HEK293 (cell line): ENCODE measurements at regions not wholly inside any gene's neighbourhood (a gene's known extent, or its start where the extent isn't known, plus 50 kb on each side); places are given as distances from the start of the nearest gene placed in this dataset.
A peak's percentile ranks its signal among the peaks of the same experiment; 100 is the strongest.

ENCODE experiments used
- CTCF ChIA-PET: fragments of 350-600 bp; formaldehyde crosslinking; extraction: SDS; loops from one replicate; lab custom pipeline; 2021; ENCODE audit warnings: antibody characterized with exemption; lab: Yijun Ruan, JAX
- POLR2A ChIA-PET: fragments of 300-600 bp; formaldehyde crosslinking; extraction: SDS; loops from one replicate; lab custom pipeline; 2020; ENCODE audit warnings: antibody characterized with exemption, inconsistent platforms; lab: Yijun Ruan, JAX
- H3K27ac ChIP-seq: fragments of 200-500 bp; sonication (Bioruptor generic); 2 replicates; pipeline ENCODE4 v1.5.1; 2014; ENCODE audit warnings: low read depth, low read length, control low read depth, inconsistent platforms; ENCODE audit errors: extremely low read depth
- H3K36me3 ChIP-seq, 2 experiments: fragments of 200-500 bp in 1 of 2; sonication (Bioruptor generic) in 1 of 2; 1 replicate in 1 of 2; 2 replicates in 1 of 2; pipeline ENCODE4 v1.5.1; 2014 to 2017; ENCODE audit warnings: inconsistent platforms in 2 of 2, low read length in 2 of 2; ENCODE audit not compliant: control insufficient read depth in 2 of 2, insufficient read depth in 1 of 2
- H3K4me1 ChIP-seq: fragments of 200-500 bp; sonication (Bioruptor generic); 2 replicates; pipeline ENCODE4 v1.5.1; 2014; ENCODE audit warnings: mild to moderate bottlenecking, low read length, inconsistent platforms; ENCODE audit not compliant: control insufficient read depth, insufficient read depth
- H3K4me3 ChIP-seq: 2 replicates; pipeline ENCODE4 v1.5.1; 2011; ENCODE audit warnings: low read depth, mild to moderate bottlenecking, control low read depth, low read length, moderate library complexity
- H3K9me3 ChIP-seq: fragments of 200-500 bp; sonication (Bioruptor generic); 2 replicates; pipeline ENCODE4 v1.5.1; 2014; ENCODE audit warnings: low read depth, low read length, inconsistent platforms; ENCODE audit not compliant: control insufficient read depth, insufficient read depth
- BCL11B ChIP-seq: fragments of 450-650 bp; formaldehyde crosslinking; IDR thresholded peaks from 2 replicates; pipeline ENCODE4 v1.5.1; 2016; ENCODE audit warnings: low read depth, missing biosample characterization, missing genetic modification characterization
- GLI2 ChIP-seq: fragments of 450-650 bp; formaldehyde crosslinking; IDR thresholded peaks from 2 replicates; pipeline ENCODE4; 2017; ENCODE audit warnings: missing biosample characterization, missing genetic modification characterization, low read depth, borderline replicate concordance
- HOXC10 ChIP-seq: sonication (generic); formaldehyde crosslinking; IDR thresholded peaks from 2 replicates; pipeline ENCODE4 v1.8.1; 2023; ENCODE audit warnings: mild to moderate bottlenecking, missing genetic modification reagents
- IKZF3 ChIP-seq: fragments of 450-650 bp; IDR thresholded peaks from 2 replicates; pipeline ENCODE4 v1.5.0; 2018; ENCODE audit warnings: missing biosample characterization, mild to moderate bottlenecking, missing genetic modification characterization, moderate library complexity
- KLF10 ChIP-seq: fragments of 450-650 bp; IDR thresholded peaks from 2 replicates; pipeline ENCODE4 v1.5.1; 2018; ENCODE audit warnings: missing biosample characterization, mild to moderate bottlenecking, missing genetic modification characterization
- KLF9 ChIP-seq: fragments of 450-650 bp; formaldehyde crosslinking; IDR thresholded peaks from 2 replicates; pipeline ENCODE4 v1.5.1; 2016; ENCODE audit warnings: missing biosample characterization, missing genetic modification characterization, low read depth
- PRDM1 ChIP-seq: fragments of 450-650 bp; formaldehyde crosslinking; IDR thresholded peaks from 2 replicates; pipeline ENCODE4; 2016; ENCODE audit warnings: missing biosample characterization, missing genetic modification characterization
- SCRT2 ChIP-seq: fragments of 450-650 bp; formaldehyde crosslinking; IDR thresholded peaks from 2 replicates; pipeline ENCODE4 v1.5.1; 2016; ENCODE audit warnings: missing biosample characterization, missing genetic modification characterization
- ZFHX2 ChIP-seq: fragments of 450-650 bp; formaldehyde crosslinking; conservative IDR thresholded peaks from 2 replicates; pipeline ENCODE4 v1.5.1; 2016; ENCODE audit warnings: missing biosample characterization, missing genetic modification characterization
- ZIC2 ChIP-seq: fragments of 450-650 bp; formaldehyde crosslinking; IDR thresholded peaks from 2 replicates; pipeline ENCODE4 v1.5.1; 2016; ENCODE audit warnings: missing biosample characterization, missing genetic modification characterization
- ZNF114 ChIP-seq: fragments of 450-650 bp; formaldehyde crosslinking; IDR thresholded peaks from 2 replicates; pipeline ENCODE4 v1.5.0; 2017; ENCODE audit warnings: missing biosample characterization, missing genetic modification characterization
- ZNF121 ChIP-seq: fragments of 450-650 bp; formaldehyde crosslinking; IDR thresholded peaks from 2 replicates; pipeline ENCODE4 v1.5.1; 2016; ENCODE audit warnings: missing biosample characterization, missing genetic modification characterization
- ZNF146 ChIP-seq: fragments of 450-650 bp; formaldehyde crosslinking; IDR thresholded peaks from 2 replicates; pipeline ENCODE4 v1.5.1; 2016; ENCODE audit warnings: missing biosample characterization, missing genetic modification characterization
- ZNF169 ChIP-seq: fragments of 450-650 bp; formaldehyde crosslinking; IDR thresholded peaks from 2 replicates; pipeline ENCODE4 v1.5.1; 2016; ENCODE audit warnings: missing biosample characterization, missing genetic modification characterization
- ZNF449 ChIP-seq: fragments of 450-650 bp; formaldehyde crosslinking; IDR thresholded peaks from 2 replicates; pipeline ENCODE4 v1.5.1; 2017; ENCODE audit warnings: missing biosample characterization, mild to moderate bottlenecking, missing genetic modification characterization, moderate library complexity
- ZNF48 ChIP-seq: fragments of 450-650 bp; formaldehyde crosslinking; IDR thresholded peaks from 2 replicates; pipeline ENCODE4 v1.5.1; 2016; ENCODE audit warnings: missing biosample characterization, missing genetic modification characterization
- ZNF596 ChIP-seq: fragments of 450-650 bp; IDR thresholded peaks from 2 replicates; pipeline ENCODE4 v1.5.0; 2018; ENCODE audit warnings: missing biosample characterization, mild to moderate bottlenecking, missing genetic modification characterization, moderate library complexity
- ZNF747 ChIP-seq: fragments of 450-650 bp; formaldehyde crosslinking; IDR thresholded peaks from 2 replicates; pipeline ENCODE4 v1.5.1; 2016; ENCODE audit warnings: missing biosample characterization, missing genetic modification characterization
- TF ChIP-seq, protein P1 (sequence below): sonication (generic); formaldehyde crosslinking; IDR thresholded peaks from 2 replicates; pipeline ENCODE4 v1.8.1; 2022; ENCODE audit warnings: mild to moderate bottlenecking, moderate library complexity, missing genetic modification reagents
- TF ChIP-seq, protein P2 (sequence below): fragments of 450-650 bp; formaldehyde crosslinking; conservative IDR thresholded peaks from 2 replicates; pipeline ENCODE4 v1.5.1; 2016; ENCODE audit warnings: low read depth, missing biosample characterization, missing genetic modification characterization
- TF ChIP-seq, protein P3 (sequence below): fragments of 450-650 bp; formaldehyde crosslinking; IDR thresholded peaks from 2 replicates; pipeline ENCODE4 v1.5.1; 2016; ENCODE audit warnings: missing biosample characterization, missing genetic modification characterization
- TF ChIP-seq, protein P4 (sequence below): fragments of 450-650 bp; formaldehyde crosslinking; IDR thresholded peaks from 2 replicates; pipeline ENCODE4 v1.5.1; 2016; ENCODE audit warnings: missing biosample characterization, missing genetic modification characterization

DNA sequence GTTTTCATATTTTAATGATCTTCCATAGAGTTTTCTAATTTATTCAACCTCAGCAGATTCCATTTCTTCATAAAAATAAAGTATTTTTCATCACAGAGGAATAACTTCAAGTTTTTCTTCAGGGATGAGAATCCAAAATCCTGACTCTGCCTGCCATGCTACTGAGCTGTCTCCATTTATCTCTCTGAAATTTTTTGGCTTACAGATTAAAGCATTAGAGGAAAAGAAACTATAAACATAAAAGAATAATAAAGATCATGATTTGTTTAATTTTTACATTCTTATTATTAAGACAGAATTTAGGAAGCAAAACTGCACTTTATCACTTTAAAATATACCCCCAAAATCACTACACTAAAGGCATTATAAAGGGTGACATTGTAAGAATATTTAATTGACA, 301.8 kb upstream of the NFE2L3 start:
- ChIA-PET POLR2A (no interaction called here), CTCF (interaction anchor here (0.6 to 8.5 kb wide), 9 partner anchors 11 to 1309 kb away, joined by 3 to 116 read pairs (median 3); no protein-coding TSS in a partner anchor)
- no peak overlapping the region for H3K4me3 ChIP-seq

DNA sequence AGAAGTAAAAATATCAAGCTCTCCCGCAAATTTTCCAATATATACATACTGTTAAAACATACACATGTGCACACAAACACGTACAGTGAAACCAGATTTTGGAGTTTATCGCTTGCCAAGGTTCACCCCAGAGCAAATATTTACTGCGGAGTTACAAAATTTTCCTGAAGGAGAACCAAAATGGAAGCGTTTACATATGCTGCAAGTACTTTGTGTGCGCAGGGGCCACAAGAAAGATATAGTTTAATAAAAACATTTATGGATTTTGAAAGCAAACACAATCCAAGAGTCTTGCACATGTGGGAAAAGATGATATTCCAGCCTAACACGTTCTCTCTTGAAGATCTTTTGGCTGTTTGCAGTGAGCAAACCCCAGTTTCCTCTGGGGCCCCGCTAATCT, 301.3 kb upstream of the NFE2L3 start:
- ChIA-PET CTCF (interaction anchor here (0.5 to 8.5 kb wide), 21 partner anchors 7 to 606 kb away, joined by 3 to 116 read pairs (median 4); no protein-coding TSS in a partner anchor), POLR2A (no interaction called here)
- no peaks in the 10 kb centered on the region for H3K36me3 ChIP-seq
- H3K27ac ChIP-seq = no peak overlapping the region
- no peak overlapping the region for H3K4me3 ChIP-seq
- H3K4me1 ChIP-seq = peaks cover 22% of the 10 kb centered on the region
- TF ChIP-seq ZIC2 (tag by site-specific recombination) (no peak), HOXC10 (no peak), KLF9 (no peak), ZNF121 (tag by site-specific recombination) (no peak), KLF10 (tag by site-specific recombination) (no peak), SCRT2 (tag by site-specific recombination) (no peak), ZNF146 (tag by site-specific recombination) (no peak), ZNF114 (tag by site-specific recombination) (no peak), GLI2 (tag by site-specific recombination) (no peak)
- TF ChIP-seq, protein P1, sequence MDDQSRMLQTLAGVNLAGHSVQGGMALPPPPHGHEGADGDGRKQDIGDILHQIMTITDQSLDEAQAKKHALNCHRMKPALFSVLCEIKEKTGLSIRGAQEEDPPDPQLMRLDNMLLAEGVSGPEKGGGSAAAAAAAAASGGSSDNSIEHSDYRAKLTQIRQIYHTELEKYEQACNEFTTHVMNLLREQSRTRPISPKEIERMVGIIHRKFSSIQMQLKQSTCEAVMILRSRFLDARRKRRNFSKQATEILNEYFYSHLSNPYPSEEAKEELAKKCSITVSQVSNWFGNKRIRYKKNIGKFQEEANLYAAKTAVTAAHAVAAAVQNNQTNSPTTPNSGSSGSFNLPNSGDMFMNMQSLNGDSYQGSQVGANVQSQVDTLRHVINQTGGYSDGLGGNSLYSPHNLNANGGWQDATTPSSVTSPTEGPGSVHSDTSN (CRISPR knock-in tag) = no peak
- H3K9me3 ChIP-seq = no peaks in the 10 kb centered on the region

More for the DNA sequence above, 301.8 kb upstream of the NFE2L3 start:
- Histone ChIP-seq H3K27ac (no peak overlapping the region), H3K36me3 (no peaks in the 10 kb centered on the region), H3K9me3 (no peaks in the 10 kb centered on the region)
- TF ChIP-seq KLF9 (no peak), ZNF169 (tag by site-specific recombination) (no peak), PRDM1 (tag by site-specific recombination) (no peak), ZNF596 (no peak)
- TF ChIP-seq, all 188 proteins: peak for 0
- peaks cover 25% of the 10 kb centered on the region for H3K4me1 ChIP-seq

GRCh38 chr7:25851332-25852210, 300.4 kb upstream of the NFE2L3 start:
- CTCF ChIA-PET = interaction anchor here (0.5 to 8.5 kb wide), 39 partner anchors 8 to 1926 kb away, joined by 3 to 116 read pairs (median 3); no protein-coding TSS in a partner anchor
- Histone ChIP-seq H3K9me3 (no peaks in the 10 kb centered on the region), H3K27ac (no peak overlapping the region), H3K36me3 (no peaks in the 10 kb centered on the region), H3K4me3 (no peak overlapping the region), H3K4me1 (peaks cover 16% of the 10 kb centered on the region)
- POLR2A ChIA-PET = interaction anchor here (0.9 kb wide), 1 partner anchor 283 kb away, joined by 3 read pairs; no protein-coding TSS in a partner anchor
- TF ChIP-seq IKZF3 (tag by site-specific recombination) = peak; percentile 59; the same call in 1 of the 2 replicates
- TF ChIP-seq, protein P2, sequence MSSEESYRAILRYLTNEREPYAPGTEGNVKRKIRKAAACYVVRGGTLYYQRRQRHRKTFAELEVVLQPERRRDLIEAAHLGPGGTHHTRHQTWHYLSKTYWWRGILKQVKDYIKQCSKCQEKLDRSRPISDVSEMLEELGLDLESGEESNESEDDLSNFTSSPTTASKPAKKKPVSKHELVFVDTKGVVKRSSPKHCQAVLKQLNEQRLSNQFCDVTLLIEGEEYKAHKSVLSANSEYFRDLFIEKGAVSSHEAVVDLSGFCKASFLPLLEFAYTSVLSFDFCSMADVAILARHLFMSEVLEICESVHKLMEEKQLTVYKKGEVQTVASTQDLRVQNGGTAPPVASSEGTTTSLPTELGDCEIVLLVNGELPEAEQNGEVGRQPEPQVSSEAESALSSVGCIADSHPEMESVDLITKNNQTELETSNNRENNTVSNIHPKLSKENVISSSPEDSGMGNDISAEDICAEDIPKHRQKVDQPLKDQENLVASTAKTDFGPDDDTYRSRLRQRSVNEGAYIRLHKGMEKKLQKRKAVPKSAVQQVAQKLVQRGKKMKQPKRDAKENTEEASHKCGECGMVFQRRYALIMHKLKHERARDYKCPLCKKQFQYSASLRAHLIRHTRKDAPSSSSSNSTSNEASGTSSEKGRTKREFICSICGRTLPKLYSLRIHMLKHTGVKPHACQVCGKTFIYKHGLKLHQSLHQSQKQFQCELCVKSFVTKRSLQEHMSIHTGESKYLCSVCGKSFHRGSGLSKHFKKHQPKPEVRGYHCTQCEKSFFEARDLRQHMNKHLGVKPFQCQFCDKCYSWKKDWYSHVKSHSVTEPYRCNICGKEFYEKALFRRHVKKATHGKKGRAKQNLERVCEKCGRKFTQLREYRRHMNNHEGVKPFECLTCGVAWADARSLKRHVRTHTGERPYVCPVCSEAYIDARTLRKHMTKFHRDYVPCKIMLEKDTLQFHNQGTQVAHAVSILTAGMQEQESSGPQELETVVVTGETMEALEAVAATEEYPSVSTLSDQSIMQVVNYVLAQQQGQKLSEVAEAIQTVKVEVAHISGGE (tag by site-specific recombination) = no peak
- TF ChIP-seq ZNF449 (tag by site-specific recombination) = no peak
- TF ChIP-seq, protein P3, sequence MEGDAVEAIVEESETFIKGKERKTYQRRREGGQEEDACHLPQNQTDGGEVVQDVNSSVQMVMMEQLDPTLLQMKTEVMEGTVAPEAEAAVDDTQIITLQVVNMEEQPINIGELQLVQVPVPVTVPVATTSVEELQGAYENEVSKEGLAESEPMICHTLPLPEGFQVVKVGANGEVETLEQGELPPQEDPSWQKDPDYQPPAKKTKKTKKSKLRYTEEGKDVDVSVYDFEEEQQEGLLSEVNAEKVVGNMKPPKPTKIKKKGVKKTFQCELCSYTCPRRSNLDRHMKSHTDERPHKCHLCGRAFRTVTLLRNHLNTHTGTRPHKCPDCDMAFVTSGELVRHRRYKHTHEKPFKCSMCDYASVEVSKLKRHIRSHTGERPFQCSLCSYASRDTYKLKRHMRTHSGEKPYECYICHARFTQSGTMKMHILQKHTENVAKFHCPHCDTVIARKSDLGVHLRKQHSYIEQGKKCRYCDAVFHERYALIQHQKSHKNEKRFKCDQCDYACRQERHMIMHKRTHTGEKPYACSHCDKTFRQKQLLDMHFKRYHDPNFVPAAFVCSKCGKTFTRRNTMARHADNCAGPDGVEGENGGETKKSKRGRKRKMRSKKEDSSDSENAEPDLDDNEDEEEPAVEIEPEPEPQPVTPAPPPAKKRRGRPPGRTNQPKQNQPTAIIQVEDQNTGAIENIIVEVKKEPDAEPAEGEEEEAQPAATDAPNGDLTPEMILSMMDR (tag by site-specific recombination) = peak; percentile 65
- TF ChIP-seq, protein P4, sequence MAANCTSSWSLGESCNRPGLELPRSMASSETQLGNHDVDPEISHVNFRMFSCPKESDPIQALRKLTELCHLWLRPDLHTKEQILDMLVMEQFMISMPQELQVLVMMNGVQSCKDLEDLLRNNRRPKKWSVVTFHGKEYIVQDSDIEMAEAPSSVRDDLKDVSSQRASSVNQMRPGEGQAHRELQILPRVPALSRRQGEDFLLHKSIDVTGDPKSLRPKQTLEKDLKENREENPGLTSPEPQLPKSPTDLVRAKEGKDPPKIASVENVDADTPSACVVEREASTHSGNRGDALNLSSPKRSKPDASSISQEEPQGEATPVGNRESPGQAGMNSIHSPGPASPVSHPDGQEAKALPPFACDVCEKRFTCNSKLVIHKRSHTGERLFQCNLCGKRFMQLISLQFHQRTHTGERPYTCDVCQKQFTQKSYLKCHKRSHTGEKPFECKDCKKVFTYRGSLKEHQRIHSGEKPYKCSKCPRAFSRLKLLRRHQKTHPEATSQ (tag by site-specific recombination) = no peak
- no peak for TF ChIP-seq ZNF747 (tag by site-specific recombination)
- no peak for TF ChIP-seq ZNF48
- no peak for TF ChIP-seq ZFHX2 (tag by site-specific recombination)
- no peak for TF ChIP-seq BCL11B
